B cell (primary cell): ENCODE measurements at regions not wholly inside any gene's neighbourhood (a gene's known extent, or its start where the extent isn't known, plus 50 kb on each side); places are given as distances from the start of the nearest gene placed in this dataset.

Source experiments
- EZH2 ChIP-seq: IDR thresholded peaks from 2 replicates; pipeline ENCODE4 v1.6.1; 2012; ENCODE audit warnings: borderline replicate concordance, low read depth, mild to moderate bottlenecking, moderate library complexity, low read length; ENCODE audit not compliant: insufficient read depth, poor library complexity, severe bottlenecking
- TF ChIP-seq, protein P1 (sequence below): fragments of 200-600 bp; IDR thresholded peaks from one replicate; pipeline ENCODE4 v1.8.0; 2022; ENCODE audit warnings: antibody characterized with exemption, mild to moderate bottlenecking

DNA sequence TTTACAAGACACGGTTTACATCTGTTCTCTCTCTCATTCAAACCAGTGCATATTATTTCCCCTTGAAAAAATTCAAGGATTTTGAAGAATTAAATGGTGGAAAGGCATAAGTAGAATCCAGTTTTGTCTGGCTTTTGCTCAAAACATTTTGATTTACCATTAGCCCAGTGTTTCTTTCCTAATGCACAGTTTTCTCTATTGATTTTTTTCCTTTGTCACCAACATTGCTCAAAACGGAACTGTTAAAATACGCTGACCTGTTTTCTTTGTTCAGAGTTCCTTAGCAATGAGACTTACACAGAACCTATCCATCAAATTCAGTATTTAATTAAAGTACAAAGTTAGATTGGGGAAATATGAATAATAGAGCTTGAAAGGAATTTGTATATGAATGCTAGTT is 162.4 kb downstream of the S1PR1 start:
- TF ChIP-seq, protein P1, sequence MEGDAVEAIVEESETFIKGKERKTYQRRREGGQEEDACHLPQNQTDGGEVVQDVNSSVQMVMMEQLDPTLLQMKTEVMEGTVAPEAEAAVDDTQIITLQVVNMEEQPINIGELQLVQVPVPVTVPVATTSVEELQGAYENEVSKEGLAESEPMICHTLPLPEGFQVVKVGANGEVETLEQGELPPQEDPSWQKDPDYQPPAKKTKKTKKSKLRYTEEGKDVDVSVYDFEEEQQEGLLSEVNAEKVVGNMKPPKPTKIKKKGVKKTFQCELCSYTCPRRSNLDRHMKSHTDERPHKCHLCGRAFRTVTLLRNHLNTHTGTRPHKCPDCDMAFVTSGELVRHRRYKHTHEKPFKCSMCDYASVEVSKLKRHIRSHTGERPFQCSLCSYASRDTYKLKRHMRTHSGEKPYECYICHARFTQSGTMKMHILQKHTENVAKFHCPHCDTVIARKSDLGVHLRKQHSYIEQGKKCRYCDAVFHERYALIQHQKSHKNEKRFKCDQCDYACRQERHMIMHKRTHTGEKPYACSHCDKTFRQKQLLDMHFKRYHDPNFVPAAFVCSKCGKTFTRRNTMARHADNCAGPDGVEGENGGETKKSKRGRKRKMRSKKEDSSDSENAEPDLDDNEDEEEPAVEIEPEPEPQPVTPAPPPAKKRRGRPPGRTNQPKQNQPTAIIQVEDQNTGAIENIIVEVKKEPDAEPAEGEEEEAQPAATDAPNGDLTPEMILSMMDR: no peak
- TF ChIP-seq EZH2: no peak
